Prostate gland (tissue), 2 donors: ENCODE measurements at regions not wholly inside any gene's neighbourhood (a gene's known extent, or its start where the extent isn't known, plus 50 kb on each side); places are given as distances from the start of the nearest gene placed in this dataset.

ENCODE experiments used
- CTCF ChIP-seq, 4 experiments: fragments of 200-600 bp in 2 of 4; fragments of 450-650 bp in 2 of 4; sonication (generic) in 2 of 4; IDR thresholded peaks; 1 replicate in 3 of 4; 2 replicates in 1 of 4; pipeline ENCODE4 v1.5.1; 2016 to 2019; ENCODE audit warnings: antibody characterized with exemption in 4 of 4, mild to moderate bottlenecking in 2 of 4, moderate library complexity in 2 of 4
- POLR2A ChIP-seq: fragments of 450-650 bp; IDR thresholded peaks from one replicate; pipeline ENCODE4 v1.6.1; 2016; ENCODE audit warnings: antibody characterized with exemption, mild to moderate bottlenecking
- POLR2AphosphoS5 ChIP-seq: sonication (generic); formaldehyde crosslinking; IDR thresholded peaks from one replicate; pipeline ENCODE4 v1.6.1; 2017; ENCODE audit warnings: antibody characterized with exemption

GRCh38 chr6:15086348-15087158 is 159.3 kb upstream of the JARID2 start:
- TF ChIP-seq POLR2A (no peak), CTCF (IDR thresholded peaks at IDR 0.05) (no peak), POLR2AphosphoS5 (no peak)
